ENCODE measurements at regions not wholly inside any gene's neighbourhood (a gene's known extent, or its start where the extent isn't known, plus 50 kb on each side); places are given as distances from the start of the nearest gene placed in this dataset.

DNA sequence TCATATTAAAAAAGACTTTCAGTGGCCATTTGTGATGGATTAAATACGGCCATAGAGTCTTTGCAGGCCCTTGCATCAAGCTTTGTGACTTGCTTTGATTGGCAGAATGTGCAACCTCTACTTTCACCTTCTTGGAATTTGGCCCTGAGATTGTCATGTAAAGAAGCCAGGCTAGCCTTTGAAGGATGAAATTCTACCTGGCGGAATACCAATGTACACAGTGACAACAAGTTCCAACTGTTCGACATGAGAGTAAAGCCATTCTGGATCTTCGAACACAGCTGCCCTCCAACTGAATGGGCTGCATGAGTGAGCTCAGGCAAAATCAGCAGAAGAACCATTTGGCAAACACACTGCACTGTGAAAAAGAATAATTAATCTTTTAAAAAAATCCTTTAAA, 321.3 kb downstream of the PHF14 start:
- no peak for DNase-seq

DNA sequence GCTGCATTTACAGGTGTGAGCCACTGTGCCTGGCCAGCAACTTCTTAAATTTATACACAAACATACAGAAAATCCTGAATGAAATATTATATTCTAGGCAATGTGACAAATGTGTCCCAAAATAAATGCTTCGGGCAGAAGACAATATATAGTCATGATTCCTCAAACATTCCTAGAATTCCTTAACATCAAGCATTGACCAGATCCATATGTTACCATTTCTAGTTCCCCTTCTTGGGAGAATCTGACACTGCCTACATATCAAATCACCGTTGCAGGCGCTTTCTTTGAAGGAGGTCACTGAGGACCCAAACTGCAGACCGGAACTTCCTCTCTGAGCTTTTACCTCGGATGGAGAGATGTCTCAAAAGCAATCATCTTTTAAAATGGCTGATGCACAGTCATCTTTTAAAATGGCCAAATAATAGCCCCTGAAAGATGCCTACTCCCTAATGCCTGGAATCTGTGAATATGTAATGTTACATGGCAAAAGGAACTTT, 323.5 kb downstream of the PHF14 start:
- DNase-seq: no peak

DNA sequence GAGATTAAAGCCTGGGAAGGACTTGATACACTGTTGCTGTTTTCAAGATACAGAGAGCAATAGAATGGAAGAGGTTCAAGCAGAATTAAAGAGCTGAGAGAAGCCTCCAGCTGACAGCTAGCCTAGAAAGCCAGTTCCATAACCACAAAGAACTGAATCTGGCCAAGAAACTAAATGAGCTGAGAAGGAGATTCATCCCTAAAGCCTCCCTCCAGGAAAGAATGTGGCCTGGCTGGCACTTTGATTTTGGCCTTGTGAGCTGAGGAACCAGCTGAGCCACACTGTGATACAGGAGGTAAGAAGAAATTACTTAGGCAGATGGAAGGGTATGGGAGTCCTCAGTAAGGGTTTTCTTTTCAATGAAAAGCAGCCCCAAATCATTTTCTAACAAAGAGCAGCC, 324.1 kb downstream of the PHF14 start:
- no peak for DNase-seq

DNA sequence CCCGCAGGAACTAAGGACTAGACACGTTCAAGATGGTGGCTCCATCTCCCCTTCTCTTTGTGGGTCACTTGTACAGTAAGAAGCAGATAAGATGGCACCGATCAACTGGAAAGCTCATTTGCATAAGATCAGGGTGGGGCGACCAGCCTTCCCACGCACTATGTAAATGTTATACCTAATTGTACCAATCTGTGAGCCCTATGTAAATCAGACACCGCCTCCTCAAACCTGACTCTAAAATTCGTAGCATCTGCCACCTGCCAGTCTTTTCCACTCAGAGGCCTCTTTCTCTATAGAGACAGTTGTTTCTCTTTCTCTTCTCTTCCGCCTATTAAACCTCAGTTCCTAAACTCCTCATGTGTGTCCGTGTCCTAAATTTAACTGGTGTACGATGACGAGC, 324.5 kb downstream of the PHF14 start:
- no peak for DNase-seq

DNA sequence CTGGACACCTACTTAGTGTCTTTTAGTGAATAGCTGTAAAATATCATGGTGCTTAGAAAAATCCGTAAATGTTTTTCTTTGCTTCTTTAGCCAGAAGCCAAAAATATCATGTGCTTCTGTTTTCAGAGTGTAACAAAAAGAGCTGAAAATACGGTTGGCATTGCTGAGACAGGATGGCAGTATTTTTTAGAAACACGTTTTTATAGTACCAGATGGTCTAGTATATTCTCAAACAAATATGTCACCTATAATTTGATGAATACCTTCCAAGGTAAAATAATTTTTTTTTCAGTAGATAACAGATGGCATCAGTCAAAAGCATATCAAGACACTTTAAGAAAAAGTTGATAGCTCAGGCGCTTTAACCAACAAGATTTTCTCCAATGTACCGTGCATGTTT, 326.6 kb downstream of the PHF14 start:
- DNase-seq: no peak

DNA sequence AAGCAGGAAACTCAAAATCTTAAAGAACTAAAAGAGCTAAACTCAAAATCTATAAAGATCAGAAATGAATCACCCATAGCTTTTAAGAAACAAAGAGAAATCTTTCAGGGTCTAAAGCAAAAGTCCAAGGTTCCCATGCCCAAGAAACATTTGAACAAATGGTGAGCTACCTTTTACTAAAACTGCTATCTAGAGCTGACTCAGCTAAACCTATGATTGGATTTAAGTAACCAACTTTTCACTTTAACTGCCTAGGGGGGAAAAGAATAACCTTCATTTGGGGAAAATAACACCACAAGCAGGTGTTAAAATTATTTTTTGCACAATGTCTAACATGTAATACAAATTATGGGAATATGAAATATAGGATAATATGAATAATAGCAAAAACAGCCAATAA, 328.4 kb downstream of the PHF14 start:
- no peak for DNase-seq

DNA sequence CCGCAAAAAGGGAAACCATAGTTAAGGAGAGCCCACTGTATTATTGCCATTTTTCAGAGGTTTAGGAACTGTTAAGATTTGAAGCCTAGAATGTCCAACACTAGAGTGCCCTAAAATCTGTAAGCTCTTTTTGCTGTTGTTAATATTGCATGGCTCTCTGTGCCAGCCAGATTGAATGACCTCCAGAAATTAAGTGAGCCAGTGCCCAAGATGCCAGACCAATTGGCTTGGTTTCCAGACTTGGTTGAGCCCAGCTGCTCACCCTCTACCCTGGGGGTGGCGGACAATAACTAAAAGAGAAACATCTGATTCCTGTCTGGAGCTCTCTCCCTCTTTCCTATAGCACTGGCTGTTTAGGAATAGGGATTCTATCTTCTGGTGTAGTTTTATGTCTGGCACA, 340.1 kb downstream of the PHF14 start:
- DNase-seq: no peak

DNA sequence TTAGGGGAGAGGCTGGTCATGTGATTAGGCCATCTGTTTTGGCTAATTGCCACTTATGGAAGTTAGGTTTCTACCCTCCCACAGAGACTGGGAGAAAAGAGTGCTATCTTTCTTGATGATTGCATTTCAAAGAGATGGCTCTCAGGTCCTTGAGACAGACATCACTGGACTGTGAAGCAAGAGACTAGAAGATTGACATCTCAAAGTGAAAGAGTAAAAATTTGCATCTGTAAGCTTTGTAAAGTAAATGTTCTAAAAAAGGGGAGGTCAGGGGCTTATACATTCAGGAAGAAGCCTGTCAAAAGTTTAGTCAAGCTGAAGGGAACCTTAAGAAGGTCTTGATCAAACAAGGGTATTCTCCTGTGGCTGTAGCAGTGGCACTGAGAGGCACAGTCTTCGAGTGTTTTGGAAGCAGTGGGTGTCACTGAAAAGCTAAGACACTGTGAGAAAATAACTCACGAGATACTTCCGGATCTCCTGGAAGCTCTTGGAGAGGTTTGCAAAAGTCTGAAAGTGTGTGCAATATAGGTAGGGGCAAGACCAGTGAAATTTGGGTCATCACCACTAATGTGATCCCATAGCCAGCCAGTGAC, 342.1 kb downstream of the PHF14 start:
- DNase-seq: no peak

DNA sequence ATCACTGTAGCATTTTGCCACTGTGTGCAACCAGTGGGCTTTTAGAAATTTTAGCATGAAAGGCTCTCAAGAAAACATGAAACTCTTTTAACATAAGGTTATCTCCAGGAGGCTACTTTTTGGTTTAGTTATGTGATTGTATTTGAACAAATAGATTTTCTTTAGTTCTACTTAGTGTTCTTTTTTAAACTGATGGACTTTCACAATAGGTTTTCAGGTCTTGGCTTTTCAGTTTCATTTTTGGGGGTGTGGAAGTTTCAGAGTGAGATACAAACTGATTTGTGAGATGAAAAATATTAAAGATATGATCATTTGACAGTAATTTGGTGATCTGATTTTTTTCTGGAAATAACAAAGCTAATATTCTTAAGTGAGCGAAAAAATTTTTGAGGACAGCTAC, 344.1 kb downstream of the PHF14 start:
- DNase-seq: no peak

DNA sequence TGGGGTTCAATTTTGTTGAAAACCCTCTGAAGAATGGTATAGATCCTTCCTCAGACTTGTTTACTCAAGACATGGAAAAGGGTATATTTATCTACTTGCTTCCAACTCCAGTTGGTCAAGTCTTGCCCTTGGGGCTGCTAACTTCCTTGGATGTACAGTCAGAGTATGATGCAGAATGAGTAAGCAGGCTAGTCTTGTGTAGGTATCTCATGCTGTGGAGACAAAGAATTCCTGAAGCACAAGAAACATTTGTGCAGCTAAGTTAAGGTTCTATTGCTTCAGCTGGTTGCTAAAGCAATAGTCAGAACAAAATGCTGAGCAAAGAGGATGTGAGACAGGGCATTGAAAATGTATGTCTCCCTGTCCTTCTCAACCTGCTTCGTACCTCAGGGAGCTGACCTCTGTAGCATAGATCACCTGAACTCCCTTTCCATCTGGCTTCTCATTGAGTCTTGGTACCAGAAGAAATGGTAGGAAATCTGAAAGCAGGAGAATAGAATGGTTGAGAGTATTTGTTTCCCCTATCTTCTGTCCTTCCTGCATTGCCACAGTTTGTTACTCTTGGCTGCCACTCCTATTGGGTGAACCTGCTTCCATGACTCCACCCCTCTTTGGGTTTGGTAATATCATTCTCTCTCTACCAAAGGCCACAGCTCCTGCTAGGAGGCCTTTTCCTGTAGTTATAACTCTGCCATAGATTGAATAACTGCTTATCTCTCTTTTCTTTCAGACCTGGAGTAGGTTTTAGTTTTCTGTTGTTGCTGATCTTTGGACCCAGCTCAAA, 346.0 kb downstream of the PHF14 start:
- DNase-seq: no peak
